CD4-positive, alpha-beta T cell (primary cell): ENCODE measurements at regions not wholly inside any gene's neighbourhood (a gene's known extent, or its start where the extent isn't known, plus 50 kb on each side); places are given as distances from the start of the nearest gene placed in this dataset.

ENCODE experiments used
- ATAC-seq: fragments of 200-7000 bp; cut with Tn5 transposase; one replicate; pipeline ENCODE4 v1.10.0; 2022; ENCODE audit warnings: mild to moderate bottlenecking; ENCODE audit not compliant: poor library complexity
- CTCF ChIA-PET: fragments of 350-600 bp; sonication (Branson Sonifier 250); formaldehyde crosslinking; loops from one replicate; lab custom pipeline; 2021; ENCODE audit warnings: antibody characterized with exemption, inconsistent platforms; lab: Charles Lee
- POLR2A ChIA-PET: fragments of 350-600 bp; sonication (Branson Sonifier 250); formaldehyde crosslinking; loops from one replicate; lab custom pipeline; 2021; ENCODE audit warnings: antibody characterized with exemption, inconsistent platforms; lab: Charles Lee
- DNase-seq, 14 experiments: peaks; one replicate each; pipeline ENCODE4 v3.0.0-alpha.2; 2013 to 2020; ENCODE audit warnings: mixed read lengths in 2 of 14
- H3K27ac ChIP-seq, 2 donors: one replicate each; pipeline versions ENCODE4 v1.5.1 to v1.7.0; 2013; ENCODE audit warnings: low read length in 2 of 2, low read depth in 1 of 2, mild to moderate bottlenecking in 1 of 2
- H3K27me3 ChIP-seq, 2 experiments: 1 replicate in 1 of 2; 2 replicates in 1 of 2; pipeline versions ENCODE4 v1.6.1 to v1.7.0; 2013; ENCODE audit warnings: low read length in 2 of 2, control low read depth in 1 of 2, mild to moderate bottlenecking in 1 of 2, moderate library complexity in 1 of 2; ENCODE audit not compliant: insufficient read depth in 2 of 2, control insufficient read depth in 1 of 2
- H3K36me3 ChIP-seq: one replicate; pipeline ENCODE4 v1.6.1; 2013; ENCODE audit warnings: low read length, control low read depth; ENCODE audit not compliant: insufficient read depth
- H3K4me1 ChIP-seq: one replicate; pipeline ENCODE4 v1.6.1; 2013; ENCODE audit warnings: low read length, control low read depth; ENCODE audit not compliant: insufficient read depth
- H3K4me3 ChIP-seq: one replicate; pipeline ENCODE4 v1.5.1; 2013; ENCODE audit warnings: mild to moderate bottlenecking, low read length, moderate library complexity
- H3K9me3 ChIP-seq, 2 experiments: 1 replicate in 1 of 2; 2 replicates in 1 of 2; pipeline versions ENCODE4 v1.6.1 to v1.7.0; 2013; ENCODE audit warnings: low read length in 2 of 2, mild to moderate bottlenecking in 2 of 2, control low read depth in 1 of 2, moderate library complexity in 1 of 2; ENCODE audit not compliant: control insufficient read depth in 1 of 2, insufficient read depth in 1 of 2
- H3K27ac Mint-ChIP-seq: one replicate; pipeline ENCODE4 v1.8.0; 2020; ENCODE audit warnings: mixed read lengths
- H3K27me3 Mint-ChIP-seq: one replicate; pipeline ENCODE4 v1.8.0; 2021; ENCODE audit warnings: mixed read lengths
- H3K36me3 Mint-ChIP-seq: one replicate; pipeline ENCODE4 v1.8.0; 2021; ENCODE audit warnings: low read depth, mixed read lengths
- H3K4me1 Mint-ChIP-seq: one replicate; pipeline ENCODE4 v1.8.0; 2021; ENCODE audit warnings: low read depth, mixed read lengths
- H3K4me3 Mint-ChIP-seq: one replicate; pipeline ENCODE4 v1.8.0; 2020; ENCODE audit warnings: mild to moderate bottlenecking, mixed read lengths
- H3K9me3 Mint-ChIP-seq: one replicate; pipeline ENCODE4 v1.8.0; 2020; ENCODE audit warnings: mixed read lengths
- intact Hi-C, 2 experiments: fragments of 100-400 bp; cut with DNase I in 1 of 2; cut with micrococcal nuclease in 1 of 2; formaldehyde crosslinking; loops; one replicate each; pipeline versions ENCODE4 v1.15.1 to v1.9.0; 2023 to 2025; cut with DNase I, micrococcal nuclease
- TF ChIP-seq, protein P1 (sequence below): fragments of 200-600 bp; IDR thresholded peaks from one replicate; pipeline ENCODE4 v1.8.0; 2022; ENCODE audit warnings: antibody characterized with exemption, mild to moderate bottlenecking

DNA sequence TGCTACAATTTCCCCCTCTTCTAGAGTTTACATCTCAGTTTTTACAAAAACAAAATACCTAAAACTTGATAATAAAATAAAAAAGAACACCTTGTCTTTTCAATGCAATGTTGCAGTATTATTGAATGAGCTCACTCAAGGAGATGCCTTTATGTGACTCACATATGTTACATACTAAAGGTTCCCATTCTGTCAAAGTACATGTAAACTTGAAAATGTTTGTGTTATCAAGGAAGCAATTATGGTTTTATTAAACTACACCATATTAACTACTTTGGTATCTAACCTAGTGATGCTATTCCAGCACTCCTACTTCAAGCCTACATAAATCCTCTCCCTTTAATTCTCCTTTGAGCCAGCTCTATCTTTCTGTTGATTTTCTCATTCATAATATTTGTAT lies 658.3 kb downstream of the PTPRC start:
- ATAC-seq (no peak), DNase-seq (no peak)
- H3K36me3 Mint-ChIP-seq, result no peaks in the 10 kb centered on the region
- H3K9me3 Mint-ChIP-seq, result no peaks in the 10 kb centered on the region
- no peak overlapping the region for H3K4me3 Mint-ChIP-seq
- intact Hi-C loops, result no loop called here
- no peaks in the 10 kb centered on the region for H3K36me3 ChIP-seq
- no peak overlapping the region for H3K27ac ChIP-seq
- no peaks in the 10 kb centered on the region for H3K27me3 ChIP-seq
- ChIA-PET CTCF (no interaction called here), POLR2A (no interaction called here)
- no peak overlapping the region for H3K27ac Mint-ChIP-seq
- no peaks in the 10 kb centered on the region for H3K4me1 Mint-ChIP-seq
- H3K4me3 ChIP-seq, result no peak overlapping the region
- no peaks in the 10 kb centered on the region for H3K9me3 ChIP-seq
- no peaks in the 10 kb centered on the region for H3K27me3 Mint-ChIP-seq
- TF ChIP-seq, protein P1, sequence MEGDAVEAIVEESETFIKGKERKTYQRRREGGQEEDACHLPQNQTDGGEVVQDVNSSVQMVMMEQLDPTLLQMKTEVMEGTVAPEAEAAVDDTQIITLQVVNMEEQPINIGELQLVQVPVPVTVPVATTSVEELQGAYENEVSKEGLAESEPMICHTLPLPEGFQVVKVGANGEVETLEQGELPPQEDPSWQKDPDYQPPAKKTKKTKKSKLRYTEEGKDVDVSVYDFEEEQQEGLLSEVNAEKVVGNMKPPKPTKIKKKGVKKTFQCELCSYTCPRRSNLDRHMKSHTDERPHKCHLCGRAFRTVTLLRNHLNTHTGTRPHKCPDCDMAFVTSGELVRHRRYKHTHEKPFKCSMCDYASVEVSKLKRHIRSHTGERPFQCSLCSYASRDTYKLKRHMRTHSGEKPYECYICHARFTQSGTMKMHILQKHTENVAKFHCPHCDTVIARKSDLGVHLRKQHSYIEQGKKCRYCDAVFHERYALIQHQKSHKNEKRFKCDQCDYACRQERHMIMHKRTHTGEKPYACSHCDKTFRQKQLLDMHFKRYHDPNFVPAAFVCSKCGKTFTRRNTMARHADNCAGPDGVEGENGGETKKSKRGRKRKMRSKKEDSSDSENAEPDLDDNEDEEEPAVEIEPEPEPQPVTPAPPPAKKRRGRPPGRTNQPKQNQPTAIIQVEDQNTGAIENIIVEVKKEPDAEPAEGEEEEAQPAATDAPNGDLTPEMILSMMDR, result no peak
- no peaks in the 10 kb centered on the region for H3K4me1 ChIP-seq

DNA sequence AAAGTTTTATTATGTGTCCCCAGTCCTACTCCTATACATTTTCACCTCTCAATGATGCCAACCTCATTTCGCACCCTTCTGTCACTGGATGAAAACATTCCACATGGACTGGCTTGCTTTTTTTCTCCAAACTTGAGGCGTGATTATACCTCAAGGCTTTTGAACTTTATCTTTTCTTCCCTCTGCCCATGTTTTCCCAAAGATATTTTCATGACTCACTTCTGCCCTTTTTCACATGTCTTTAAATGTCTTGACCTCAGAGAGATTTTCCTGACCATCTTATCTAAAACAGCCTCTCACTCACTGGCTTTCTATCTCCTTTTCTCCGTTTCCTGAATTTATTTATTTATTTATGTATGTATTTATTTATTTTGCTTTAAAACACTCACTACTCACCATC lies 659.0 kb downstream of the PTPRC start:
- ChIA-PET CTCF (no interaction called here), POLR2A (no interaction called here)
- no peak overlapping the region for H3K4me3 Mint-ChIP-seq
- no peaks in the 10 kb centered on the region for H3K36me3 ChIP-seq
- no peaks in the 10 kb centered on the region for H3K4me1 Mint-ChIP-seq
- H3K4me1 ChIP-seq, result no peaks in the 10 kb centered on the region
- no peaks in the 10 kb centered on the region for H3K27me3 Mint-ChIP-seq
- H3K4me3 ChIP-seq, result no peak overlapping the region
- no peak overlapping the region for H3K27ac Mint-ChIP-seq
- ATAC-seq (no peak), DNase-seq (no peak)
- no peaks in the 10 kb centered on the region for H3K9me3 Mint-ChIP-seq
- no peak overlapping the region for H3K27ac ChIP-seq
- TF ChIP-seq, protein P1, result no peak
- no peaks in the 10 kb centered on the region for H3K36me3 Mint-ChIP-seq
- no peaks in the 10 kb centered on the region for H3K27me3 ChIP-seq
- intact Hi-C loops, result no loop called here
- no peaks in the 10 kb centered on the region for H3K9me3 ChIP-seq

DNA sequence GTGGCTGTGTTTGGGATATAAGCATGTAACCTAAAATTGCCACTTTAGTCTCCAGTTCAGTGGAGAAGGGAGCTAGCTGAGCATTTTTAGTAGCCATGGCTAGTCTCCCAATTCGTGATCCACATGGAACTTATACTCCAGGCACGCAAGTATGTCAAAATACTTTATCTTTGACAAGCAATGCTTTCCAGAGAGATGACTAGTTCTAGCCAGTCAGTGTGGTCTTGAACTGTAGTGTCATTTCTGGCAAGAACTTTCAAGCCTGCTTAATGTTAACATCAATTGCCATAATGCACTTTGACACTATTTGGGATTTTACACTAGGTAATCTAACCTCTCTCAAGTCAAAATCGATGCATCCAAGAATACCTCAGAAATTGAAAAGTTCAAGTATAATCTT lies 660.0 kb downstream of the PTPRC start:
- Histone ChIP-seq H3K27me3 (no peaks in the 10 kb centered on the region), H3K4me1 (no peaks in the 10 kb centered on the region), H3K27ac (no peak overlapping the region), H3K9me3 (no peaks in the 10 kb centered on the region), H3K4me3 (no peak overlapping the region), H3K36me3 (no peaks in the 10 kb centered on the region)
- Mint-ChIP-seq H3K27me3 (no peaks in the 10 kb centered on the region), H3K27ac (no peak overlapping the region), H3K4me1 (no peaks in the 10 kb centered on the region), H3K36me3 (no peaks in the 10 kb centered on the region), H3K9me3 (no peaks in the 10 kb centered on the region), H3K4me3 (no peak overlapping the region)
- no peak for DNase-seq
- TF ChIP-seq, protein P1, result no peak
- intact Hi-C loops, result no loop called here
- ChIA-PET CTCF (no interaction called here), POLR2A (no interaction called here)
- no peak for ATAC-seq
